ENCODE measurements at regions not wholly inside any gene's neighbourhood (a gene's known extent, or its start where the extent isn't known, plus 50 kb on each side); places are given as distances from the start of the nearest gene placed in this dataset.

DNA sequence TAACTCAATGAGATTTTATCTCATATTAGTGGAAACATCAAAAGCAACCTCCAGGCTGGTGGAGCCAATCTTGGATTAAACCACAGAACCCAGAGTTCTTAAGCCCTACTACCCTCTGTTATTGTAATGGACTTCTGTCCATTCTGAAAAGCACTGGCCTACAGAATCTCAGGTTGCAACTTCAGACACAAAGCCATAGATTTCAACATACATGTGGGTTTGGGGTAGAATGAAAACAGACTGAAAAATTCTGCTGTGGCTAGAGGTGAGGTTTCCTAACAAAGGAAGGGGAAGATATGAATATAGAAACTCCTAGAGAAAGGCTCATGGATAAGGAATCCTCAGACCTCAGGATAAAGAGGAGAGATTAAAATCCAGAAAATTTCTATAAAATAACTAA, 569.8 kb upstream of the RIOK2 start:
- no peak for TF ChIP-seq GATA2 (IDR thresholded peaks at IDR 0.05; ENCODE audit: low read depth, low read length)
- no peak for TF ChIP-seq GATA3 (IDR thresholded peaks at IDR 0.05; ENCODE audit: low read depth, low read length)

All from SH-SY5Y (cell line).